OCI-M2 (cell line): ENCODE measurements at regions not wholly inside any gene's neighbourhood (a gene's known extent, or its start where the extent isn't known, plus 50 kb on each side); places are given as distances from the start of the nearest gene placed in this dataset.

ENCODE experiments used
- DNase-seq: peaks from one replicate; lab custom pipeline; 2025; ENCODE audit not compliant: unreplicated experiment; lab: John Stamatoyannopoulos, UW

GRCh38 chr3:148246291-148246923 lies 451.3 kb upstream of the AGTR1 start:
- no peak for DNase-seq

GRCh38 chr3:148253713-148254112 lies 444.0 kb upstream of the AGTR1 start:
- no peak for DNase-seq

- DNase-seq, result no peak
These were observed 443.3 kb upstream of the AGTR1 start for GRCh38 chr3:148254402-148254801.

GRCh38 chr3:148255981-148256969 lies 441.4 kb upstream of the AGTR1 start:
- no peak for DNase-seq

GRCh38 chr3:148262980-148263379 lies 434.7 kb upstream of the AGTR1 start:
- DNase-seq, result no peak

- no peak for DNase-seq
These were observed 431.9 kb upstream of the AGTR1 start for GRCh38 chr3:148265841-148266240.

GRCh38 chr3:148266341-148266740 lies 431.4 kb upstream of the AGTR1 start:
- no peak for DNase-seq

GRCh38 chr3:148269816-148270215 lies 427.9 kb upstream of the AGTR1 start:
- no peak for DNase-seq

GRCh38 chr3:148280623-148281242 lies 417.0 kb upstream of the AGTR1 start:
- DNase-seq, result no peak

GRCh38 chr3:148289159-148289558 lies 408.5 kb upstream of the AGTR1 start:
- no peak for DNase-seq

GRCh38 chr3:148297013-148297412 lies 400.7 kb upstream of the AGTR1 start:
- no peak for DNase-seq

- DNase-seq, result no peak
These were observed 390.3 kb upstream of the AGTR1 start for GRCh38 chr3:148307443-148307843.

- no peak for DNase-seq
These were observed 388.2 kb upstream of the AGTR1 start for GRCh38 chr3:148309390-148310035.

- DNase-seq, result no peak
These were observed 381.9 kb upstream of the AGTR1 start for GRCh38 chr3:148315756-148316155.

GRCh38 chr3:148318240-148318639 lies 379.5 kb upstream of the AGTR1 start:
- DNase-seq, result no peak

- DNase-seq, result no peak
These were observed 378.4 kb upstream of the AGTR1 start for GRCh38 chr3:148319161-148319915.

- DNase-seq, result no peak
These were observed 377.7 kb upstream of the AGTR1 start for GRCh38 chr3:148319960-148320359.

- DNase-seq, result no peak
These were observed 368.0 kb upstream of the AGTR1 start for GRCh38 chr3:148329481-148330235.

- DNase-seq, result no peak
These were observed 367.2 kb upstream of the AGTR1 start for GRCh38 chr3:148330542-148330941.
